HepG2 (cell line): ENCODE measurements at regions not wholly inside any gene's neighbourhood (a gene's known extent, or its start where the extent isn't known, plus 50 kb on each side); places are given as distances from the start of the nearest gene placed in this dataset.

Experiments
- AHR ChIP-seq: IDR thresholded peaks from 2 replicates; pipeline ENCODE4 v1.6.1; 2018; ENCODE audit warnings: missing genetic modification reagents, missing compliant biosample characterization
- GLI4 ChIP-seq: sonication (generic); formaldehyde crosslinking; IDR thresholded peaks from 2 replicates; pipeline ENCODE4 v1.5.1; 2020; ENCODE audit warnings: missing genetic modification reagents, mild to moderate bottlenecking, moderate library complexity, borderline replicate concordance
- NR2F2 ChIP-seq: IDR thresholded peaks from 2 replicates; pipeline ENCODE4 v1.6.1; 2012; ENCODE audit warnings: low read depth, inconsistent platforms, borderline replicate concordance
- PHF8 ChIP-seq: sonication (generic); formaldehyde crosslinking; IDR thresholded peaks from 2 replicates; pipeline ENCODE4 v1.5.0; 2020; ENCODE audit warnings: missing genetic modification reagents
- SIN3A ChIP-seq: IDR thresholded peaks from 2 replicates; pipeline ENCODE4 v1.6.1; 2011; ENCODE audit warnings: low read depth, mild to moderate bottlenecking, control low read depth, low read length, borderline replicate concordance
- SP1 ChIP-seq, 2 experiments: fragments of 450-650 bp in 1 of 2; sonication (generic) in 1 of 2; formaldehyde crosslinking in 1 of 2; IDR thresholded peaks; 2 replicates each; pipeline versions ENCODE4 v1.4.0 to v1.6.1; 2016 to 2020; ENCODE audit warnings: missing genetic modification reagents in 1 of 2
- SRF ChIP-seq: IDR thresholded peaks from 2 replicates; pipeline ENCODE4 v1.6.1; 2011; ENCODE audit warnings: mild to moderate bottlenecking, low read depth, low read length, moderate library complexity
- TF ChIP-seq, protein P1 (sequence below): sonication (generic); formaldehyde crosslinking; IDR thresholded peaks from 2 replicates; pipeline ENCODE4 v1.5.0; 2020; ENCODE audit warnings: mild to moderate bottlenecking, missing genetic modification reagents, moderate library complexity
- TF ChIP-seq, protein P2 (sequence below): IDR thresholded peaks from 2 replicates; pipeline ENCODE4 v1.6.1; 2016; ENCODE audit warnings: control low read depth

DNA sequence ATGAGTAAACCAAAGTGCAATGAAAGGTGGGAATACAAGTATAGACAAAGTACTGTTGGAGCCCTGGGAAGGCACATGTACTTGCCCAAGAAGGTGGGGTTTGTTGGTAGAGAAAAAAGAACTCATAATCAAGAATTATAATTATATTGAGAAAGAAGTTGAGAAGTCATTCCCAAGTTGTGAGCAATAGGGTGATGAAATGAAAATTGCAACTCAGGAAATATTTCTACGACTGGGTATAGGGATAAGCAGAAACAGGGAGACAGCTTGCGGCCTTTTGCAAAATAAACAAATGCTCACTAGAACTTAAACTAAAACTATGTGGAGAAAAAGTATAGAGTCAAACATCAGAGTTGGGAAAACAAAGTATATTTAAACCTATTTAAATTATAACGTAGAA is 250.7 kb upstream of the FAM83B start:
- TF ChIP-seq SP1 (IDR thresholded peaks at IDR 0.05), result no peak
- TF ChIP-seq SP1 (CRISPR knock-in tag; IDR thresholded peaks at IDR 0.05), result no peak
- TF ChIP-seq AHR (CRISPR knock-in tag), result no peak
- TF ChIP-seq, protein P1, sequence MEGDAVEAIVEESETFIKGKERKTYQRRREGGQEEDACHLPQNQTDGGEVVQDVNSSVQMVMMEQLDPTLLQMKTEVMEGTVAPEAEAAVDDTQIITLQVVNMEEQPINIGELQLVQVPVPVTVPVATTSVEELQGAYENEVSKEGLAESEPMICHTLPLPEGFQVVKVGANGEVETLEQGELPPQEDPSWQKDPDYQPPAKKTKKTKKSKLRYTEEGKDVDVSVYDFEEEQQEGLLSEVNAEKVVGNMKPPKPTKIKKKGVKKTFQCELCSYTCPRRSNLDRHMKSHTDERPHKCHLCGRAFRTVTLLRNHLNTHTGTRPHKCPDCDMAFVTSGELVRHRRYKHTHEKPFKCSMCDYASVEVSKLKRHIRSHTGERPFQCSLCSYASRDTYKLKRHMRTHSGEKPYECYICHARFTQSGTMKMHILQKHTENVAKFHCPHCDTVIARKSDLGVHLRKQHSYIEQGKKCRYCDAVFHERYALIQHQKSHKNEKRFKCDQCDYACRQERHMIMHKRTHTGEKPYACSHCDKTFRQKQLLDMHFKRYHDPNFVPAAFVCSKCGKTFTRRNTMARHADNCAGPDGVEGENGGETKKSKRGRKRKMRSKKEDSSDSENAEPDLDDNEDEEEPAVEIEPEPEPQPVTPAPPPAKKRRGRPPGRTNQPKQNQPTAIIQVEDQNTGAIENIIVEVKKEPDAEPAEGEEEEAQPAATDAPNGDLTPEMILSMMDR (CRISPR knock-in tag), result no peak
- TF ChIP-seq, protein P2, sequence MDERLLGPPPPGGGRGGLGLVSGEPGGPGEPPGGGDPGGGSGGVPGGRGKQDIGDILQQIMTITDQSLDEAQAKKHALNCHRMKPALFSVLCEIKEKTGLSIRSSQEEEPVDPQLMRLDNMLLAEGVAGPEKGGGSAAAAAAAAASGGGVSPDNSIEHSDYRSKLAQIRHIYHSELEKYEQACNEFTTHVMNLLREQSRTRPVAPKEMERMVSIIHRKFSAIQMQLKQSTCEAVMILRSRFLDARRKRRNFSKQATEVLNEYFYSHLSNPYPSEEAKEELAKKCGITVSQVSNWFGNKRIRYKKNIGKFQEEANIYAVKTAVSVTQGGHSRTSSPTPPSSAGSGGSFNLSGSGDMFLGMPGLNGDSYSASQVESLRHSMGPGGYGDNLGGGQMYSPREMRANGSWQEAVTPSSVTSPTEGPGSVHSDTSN (CRISPR knock-in tag), result no peak
- TF ChIP-seq SRF, result no peak
- TF ChIP-seq SIN3A, result no peak
- TF ChIP-seq NR2F2, result no peak
- TF ChIP-seq PHF8, result no peak
- TF ChIP-seq GLI4 (CRISPR knock-in tag), result no peak
